HEK293T (cell line): ENCODE measurements at regions not wholly inside any gene's neighbourhood (a gene's known extent, or its start where the extent isn't known, plus 50 kb on each side); places are given as distances from the start of the nearest gene placed in this dataset.

Experiments
- CTCF ChIA-PET: fragments of 350-600 bp; formaldehyde crosslinking; extraction: SDS; loops from one replicate; lab custom pipeline; 2021; ENCODE audit warnings: antibody characterized with exemption, inconsistent platforms; lab: Yijun Ruan, JAX
- POLR2A ChIA-PET: fragments of 350-600 bp; formaldehyde crosslinking; extraction: SDS; loops from one replicate; lab custom pipeline; 2020; ENCODE audit warnings: antibody characterized with exemption, inconsistent platforms; lab: Yijun Ruan, JAX
- DNase-seq: peaks from one replicate; pipeline ENCODE4 v3.0.0; 2012; ENCODE audit warnings: mixed read lengths; ENCODE audit errors: extremely low spot score
- ARNT ChIP-seq: fragments of 450-650 bp; IDR thresholded peaks from 2 replicates; pipeline ENCODE4 v1.6.1; 2017; ENCODE audit warnings: mild to moderate bottlenecking
- BHLHE40 ChIP-seq: fragments of 450-650 bp; IDR thresholded peaks from 2 replicates; pipeline ENCODE4 v1.6.1; 2016; ENCODE audit warnings: mild to moderate bottlenecking, moderate library complexity, borderline replicate concordance
- CTBP1 ChIP-seq: fragments of 450-650 bp; IDR thresholded peaks from 2 replicates; pipeline ENCODE4 v1.6.1; 2016; ENCODE audit warnings: borderline replicate concordance
- ELF4 ChIP-seq: fragments of 450-650 bp; IDR thresholded peaks from 2 replicates; pipeline ENCODE4 v1.6.1; 2017; ENCODE audit warnings: antibody characterized with exemption
- FOXA1 ChIP-seq: fragments of 450-650 bp; IDR thresholded peaks from 2 replicates; pipeline ENCODE4 v1.6.1; 2016; ENCODE audit warnings: mild to moderate bottlenecking
- FOXK2 ChIP-seq: fragments of 450-650 bp; IDR thresholded peaks from 2 replicates; pipeline ENCODE4 v1.6.1; 2016; ENCODE audit warnings: mild to moderate bottlenecking
- FOXM1 ChIP-seq: fragments of 450-650 bp; IDR thresholded peaks from 2 replicates; pipeline ENCODE4 v1.6.1; 2017; ENCODE audit warnings: mild to moderate bottlenecking, borderline replicate concordance
- HDGF ChIP-seq: fragments of 450-650 bp; IDR thresholded peaks from 2 replicates; pipeline ENCODE4 v1.6.1; 2017; ENCODE audit warnings: antibody characterized with exemption, borderline replicate concordance
- L3MBTL2 ChIP-seq: fragments of 450-650 bp; conservative IDR thresholded peaks from 2 replicates; pipeline ENCODE4 v1.6.1; 2016; ENCODE audit warnings: mild to moderate bottlenecking
- LEF1 ChIP-seq: fragments of 450-650 bp; IDR thresholded peaks from 2 replicates; pipeline ENCODE4 v1.6.1; 2017; ENCODE audit warnings: mild to moderate bottlenecking, borderline replicate concordance
- NFRKB ChIP-seq: fragments of 450-650 bp; IDR thresholded peaks from 2 replicates; pipeline ENCODE4 v1.6.1; 2016; ENCODE audit warnings: mild to moderate bottlenecking, moderate library complexity
- SP1 ChIP-seq: fragments of 450-650 bp; IDR thresholded peaks from 2 replicates; pipeline ENCODE4 v1.6.1; 2017
- SUZ12 ChIP-seq: fragments of 450-650 bp; IDR thresholded peaks from 2 replicates; pipeline ENCODE4 v1.6.1; 2016; ENCODE audit warnings: mild to moderate bottlenecking
- TARDBP ChIP-seq: fragments of 450-650 bp; IDR thresholded peaks from 2 replicates; pipeline ENCODE4 v1.6.1; 2016
- ZNF384 ChIP-seq: fragments of 450-650 bp; IDR thresholded peaks from 2 replicates; pipeline ENCODE4 v1.6.1; 2016
- TF ChIP-seq, protein P1 (sequence below): fragments of 450-650 bp; IDR thresholded peaks from 2 replicates; pipeline ENCODE4 v1.6.1; 2016

DNA sequence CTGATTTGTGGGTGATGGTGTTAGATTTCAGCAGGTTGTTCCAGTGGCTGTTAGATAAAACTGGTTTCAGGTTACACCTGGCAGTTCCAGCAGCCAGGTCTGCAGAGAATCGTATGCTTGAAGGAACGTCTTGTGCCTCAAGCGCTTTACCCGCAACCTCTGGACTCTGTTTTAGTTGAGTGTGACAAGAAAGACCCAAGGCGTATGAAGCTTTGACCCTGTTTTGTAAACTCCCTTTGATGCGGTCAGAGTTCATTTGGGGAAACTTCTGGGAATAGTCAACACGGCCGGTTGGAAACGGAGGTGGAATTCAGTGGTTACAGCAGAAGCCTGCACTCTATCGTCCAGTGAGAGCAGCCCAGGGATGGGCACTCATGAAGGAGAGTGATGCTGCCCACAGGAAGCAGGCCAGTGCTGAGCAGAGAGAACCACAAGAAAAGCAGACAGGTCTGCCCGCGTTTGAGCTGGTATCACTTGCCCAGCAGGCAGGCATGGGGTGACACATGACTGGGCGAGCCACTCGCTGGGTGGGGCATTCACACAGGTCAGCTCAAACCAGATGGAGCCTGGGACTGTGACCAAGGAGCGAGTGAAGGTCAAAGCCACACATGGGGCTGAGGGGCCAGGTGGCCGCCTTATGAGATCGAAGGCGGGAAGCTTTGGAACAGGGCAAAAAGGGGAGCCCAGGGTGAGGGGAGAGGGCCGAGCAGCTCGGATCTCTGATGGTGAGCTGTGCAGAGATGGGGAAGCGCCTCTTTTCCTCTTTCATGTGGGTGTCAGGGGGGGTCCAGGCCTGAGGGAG, 99.6 kb upstream of the MBOAT2 start:
- TF ChIP-seq BHLHE40 = no peak
- no peak for TF ChIP-seq NFRKB
- no peak for TF ChIP-seq HDGF
- TF ChIP-seq CTBP1 = no peak
- no peak for TF ChIP-seq SUZ12
- TF ChIP-seq ZNF384 = no peak
- no peak for TF ChIP-seq ELF4
- TF ChIP-seq, protein P1, sequence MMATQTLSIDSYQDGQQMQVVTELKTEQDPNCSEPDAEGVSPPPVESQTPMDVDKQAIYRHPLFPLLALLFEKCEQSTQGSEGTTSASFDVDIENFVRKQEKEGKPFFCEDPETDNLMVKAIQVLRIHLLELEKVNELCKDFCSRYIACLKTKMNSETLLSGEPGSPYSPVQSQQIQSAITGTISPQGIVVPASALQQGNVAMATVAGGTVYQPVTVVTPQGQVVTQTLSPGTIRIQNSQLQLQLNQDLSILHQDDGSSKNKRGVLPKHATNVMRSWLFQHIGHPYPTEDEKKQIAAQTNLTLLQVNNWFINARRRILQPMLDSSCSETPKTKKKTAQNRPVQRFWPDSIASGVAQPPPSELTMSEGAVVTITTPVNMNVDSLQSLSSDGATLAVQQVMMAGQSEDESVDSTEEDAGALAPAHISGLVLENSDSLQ = no peak
- TF ChIP-seq FOXM1 = no peak
- TF ChIP-seq FOXK2 = no peak
- no peak for TF ChIP-seq FOXA1
- no peak for TF ChIP-seq L3MBTL2
- no peak for TF ChIP-seq ARNT
- no peak for TF ChIP-seq TARDBP
- no peak for TF ChIP-seq LEF1
- TF ChIP-seq SP1 = no peak
- POLR2A ChIA-PET = interaction anchor here (1.3 kb wide), 1 partner anchor 98 kb away, joined by 3 read pairs; no protein-coding TSS in a partner anchor

DNA sequence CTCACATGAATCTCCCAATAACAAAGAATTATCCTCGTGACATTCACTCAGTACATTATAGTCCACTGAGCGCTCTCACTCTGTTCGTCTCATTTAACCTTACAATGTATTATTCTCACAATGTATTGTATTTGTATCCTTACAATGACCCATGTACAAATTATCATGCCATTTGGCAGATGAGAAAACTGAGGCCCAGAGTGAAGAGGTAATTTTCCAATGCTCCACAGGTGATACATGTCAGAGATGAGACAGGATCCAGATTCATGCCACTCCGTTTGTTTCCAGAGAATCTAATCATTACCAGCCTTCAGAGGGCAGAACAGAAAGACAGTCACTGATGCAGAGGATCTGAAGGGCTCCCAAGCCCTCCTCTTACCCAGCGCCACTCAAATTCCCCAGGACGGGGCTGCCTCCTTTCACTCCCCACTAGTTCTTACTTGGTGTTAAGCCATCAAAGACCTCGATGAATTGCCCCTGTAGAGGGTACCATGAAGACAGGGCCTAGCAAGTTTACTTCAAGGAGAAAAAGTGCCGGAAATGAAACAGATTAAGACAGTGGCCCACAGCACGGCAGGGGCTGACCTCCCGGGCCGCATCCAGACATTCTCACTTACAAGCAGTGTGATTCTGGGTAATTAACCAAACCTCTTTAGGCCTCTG, 98.4 kb upstream of the MBOAT2 start:
- ChIA-PET CTCF (no interaction called here), POLR2A (no interaction called here)
- TF ChIP-seq TARDBP (no peak), ZNF384 (no peak), SUZ12 (no peak), ELF4 (no peak), FOXA1 (no peak), FOXM1 (no peak), FOXK2 (no peak), NFRKB (no peak), CTBP1 (no peak), L3MBTL2 (no peak), BHLHE40 (no peak)
- TF ChIP-seq, protein P1 = no peak
- no peak for DNase-seq

More for the DNA sequence above, 99.6 kb upstream of the MBOAT2 start:
- DNase-seq = no peak
- CTCF ChIA-PET = no interaction called here

DNA sequence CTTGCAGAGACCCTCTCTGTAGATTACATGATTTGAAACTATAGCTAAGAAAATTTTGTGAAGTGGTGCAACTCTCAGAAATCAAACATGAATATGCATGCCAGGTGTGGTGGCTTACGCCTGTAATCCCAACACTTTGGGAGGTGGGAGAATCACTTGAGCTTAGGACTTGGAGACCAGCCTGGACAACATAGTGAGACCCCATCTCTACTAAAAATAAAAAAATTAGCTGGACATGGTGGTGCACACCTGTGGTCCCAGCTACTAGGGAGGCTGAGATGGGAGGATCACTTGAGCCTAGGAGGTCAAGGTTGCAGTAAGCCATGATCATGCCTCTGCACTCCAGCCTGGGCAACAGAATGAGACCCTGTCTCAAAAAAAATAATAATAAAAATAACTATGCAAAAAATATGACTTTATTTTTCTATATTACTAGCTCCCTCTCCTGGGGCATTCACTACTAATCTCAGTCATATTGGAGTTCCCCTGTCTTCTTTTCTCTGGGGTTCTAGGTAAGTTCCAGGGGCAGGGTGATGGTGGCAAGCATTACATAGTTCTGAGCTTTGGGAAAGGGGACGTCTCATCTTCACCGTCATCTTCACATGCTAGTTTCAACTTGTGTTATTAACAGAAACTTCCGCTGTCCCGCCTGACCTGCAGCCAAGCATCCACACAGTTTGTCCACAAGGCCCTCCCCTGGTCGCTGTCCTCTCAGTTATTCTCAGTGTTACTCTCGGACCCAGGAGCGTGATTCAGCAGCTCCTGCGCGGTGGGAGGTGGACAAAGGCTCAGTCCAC, 96.8 kb upstream of the MBOAT2 start:
- no peak for DNase-seq
- ChIA-PET CTCF (interaction anchor here (0.6 to 0.8 kb wide), 2 partner anchors 224 to 252 kb away, joined by 3 to 5 read pairs; no protein-coding TSS in a partner anchor), POLR2A (no interaction called here)

DNA sequence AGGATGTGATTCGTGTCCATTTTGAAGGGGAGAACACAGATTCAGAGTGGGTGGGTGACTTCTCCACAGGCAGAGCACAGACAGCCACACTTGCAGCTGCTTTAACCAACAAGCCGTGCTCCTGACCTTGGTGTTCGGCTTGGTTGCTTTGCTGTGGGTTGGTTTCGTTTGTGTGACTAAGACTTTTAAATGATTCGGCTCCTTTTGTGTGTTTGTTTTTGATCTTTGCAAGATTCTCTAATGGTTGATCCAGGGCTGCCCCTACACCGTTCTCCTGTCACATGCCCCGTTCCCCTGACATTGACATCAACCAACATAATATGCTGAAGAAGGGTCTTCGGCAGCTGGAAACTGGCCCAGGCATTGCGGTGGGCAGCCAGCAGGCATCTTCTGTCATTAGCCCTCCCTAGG, 95.9 kb upstream of the MBOAT2 start:
- DNase-seq = no peak
- ChIA-PET POLR2A (no interaction called here), CTCF (no interaction called here)
- TF ChIP-seq ZNF384 (no peak), FOXK2 (no peak), TARDBP (no peak), HDGF (no peak), BHLHE40 (no peak), ARNT (no peak)
- TF ChIP-seq, protein P1 = no peak

More for the DNA sequence above, 96.8 kb upstream of the MBOAT2 start:
- no peak for TF ChIP-seq LEF1
- TF ChIP-seq NFRKB = no peak

DNA sequence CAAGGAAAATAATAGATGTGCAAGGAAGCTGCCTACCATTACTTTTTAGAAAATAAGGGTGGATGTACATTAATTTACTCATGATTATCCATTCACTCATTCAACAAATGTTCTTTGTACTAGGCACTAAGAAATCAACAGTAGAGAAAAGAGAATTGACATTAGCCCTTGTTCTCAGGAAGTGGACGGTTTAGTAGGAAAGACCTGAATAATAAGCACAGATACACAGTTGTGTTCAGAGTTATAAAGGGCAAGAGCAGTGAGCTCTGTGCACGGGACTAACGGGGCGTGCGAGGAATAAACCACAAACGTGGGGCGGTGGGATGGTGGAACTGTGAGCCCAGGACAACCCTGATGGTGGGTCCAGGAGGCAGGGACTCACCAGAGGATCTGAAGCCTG, 94.4 kb upstream of the MBOAT2 start:
- CTCF ChIA-PET = no interaction called here
- POLR2A ChIA-PET = no interaction called here
- DNase-seq = no peak
- no peak for TF ChIP-seq FOXK2
- TF ChIP-seq LEF1 = no peak
- TF ChIP-seq FOXA1 = no peak
- TF ChIP-seq FOXM1 = no peak
- TF ChIP-seq SUZ12 = no peak
- no peak for TF ChIP-seq ARNT
- TF ChIP-seq HDGF = no peak
- no peak for TF ChIP-seq TARDBP
- TF ChIP-seq ELF4 = no peak
- TF ChIP-seq ZNF384 = no peak
- no peak for TF ChIP-seq SP1

DNA sequence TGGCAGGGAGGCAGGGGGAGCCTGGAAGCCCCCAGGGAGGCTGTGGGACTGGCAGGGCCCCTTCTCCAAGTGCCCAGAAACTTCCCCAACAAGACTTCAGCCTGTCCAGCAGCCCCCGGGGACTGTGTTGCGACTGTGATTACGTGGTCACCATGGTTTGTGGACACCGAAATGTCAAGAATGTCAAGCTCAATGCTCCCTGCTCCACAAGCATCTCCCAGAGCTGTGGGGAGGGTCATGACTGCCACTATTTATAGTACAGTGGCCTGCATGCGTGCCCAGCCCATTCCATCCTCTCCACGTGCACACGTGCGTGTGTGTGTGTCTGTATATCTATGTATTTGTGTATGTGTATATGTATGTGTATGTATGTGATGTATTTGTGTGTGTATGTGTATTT, 93.8 kb upstream of the MBOAT2 start:
- ChIA-PET CTCF (no interaction called here), POLR2A (no interaction called here)
- DNase-seq = no peak
- TF ChIP-seq NFRKB (no peak), BHLHE40 (no peak), ELF4 (no peak), HDGF (no peak), LEF1 (no peak), CTBP1 (no peak), FOXM1 (no peak), ARNT (no peak), SP1 (no peak), FOXA1 (no peak), SUZ12 (no peak), TARDBP (no peak), L3MBTL2 (no peak), FOXK2 (no peak), ZNF384 (no peak)
- TF ChIP-seq, protein P1 = no peak
